HCT116 (cell line): ENCODE measurements at regions not wholly inside any gene's neighbourhood (a gene's known extent, or its start where the extent isn't known, plus 50 kb on each side); places are given as distances from the start of the nearest gene placed in this dataset.

Source experiments
- ATAC-seq: fragments of 200-7000 bp; cut with Tn5 transposase; 2 replicates; pipeline ENCODE4 v1.9.1; 2020; ENCODE audit warnings: mild to moderate bottlenecking, moderate library complexity
- BruUV-seq: library from RNA; stranded (reverse); fragments of 400-500 nt; replicated peaks from 2 replicates; lab custom pipeline; 2021; lab: Mats Ljungman, UMichigan
- CTCF ChIA-PET: fragments of 300-600 bp; sonication (Branson Sonifier 250); formaldehyde crosslinking; loops from one replicate; lab custom pipeline; 2021; ENCODE audit warnings: antibody characterized with exemption; lab: Charles Lee
- POLR2A ChIA-PET: fragments of 300-600, 350-600 bp; sonication (Branson Sonifier 250); formaldehyde crosslinking; loops from one replicate; lab custom pipeline; 2021; ENCODE audit warnings: antibody characterized with exemption; lab: Charles Lee
- RAD21 ChIA-PET, 2 experiments: fragments of 300-600 bp; sonication (Branson Sonifier 250); formaldehyde crosslinking; loops; one replicate each; lab custom pipeline; 2023; ENCODE audit warnings: low total read pairs in 2 of 2; ENCODE audit not compliant: uncharacterized antibody in 2 of 2, unreplicated experiment in 2 of 2, low non-redundant PET in 1 of 2; lab: Charles Lee
- DNase-seq: peaks from one replicate; pipeline ENCODE4 v3.0.0-alpha.2; 2010; ENCODE audit warnings: low read depth, low spot score
- H2AFZ ChIP-seq: fragments of 200-600 bp; shearing (Covaris generic), sonication (generic); 2 replicates; pipeline ENCODE4 v1.6.1; 2017; ENCODE audit warnings: low read depth, mixed run types, mixed read lengths, antibody characterized with exemption, low read length; ENCODE audit not compliant: poor library complexity, severe bottlenecking
- H3K27ac ChIP-seq: 2 replicates; pipeline ENCODE4 v1.5.1; 2012; ENCODE audit warnings: low read depth, low read length
- H3K27me3 ChIP-seq: fragments of 200-600 bp; sonication (generic); 2 replicates; pipeline ENCODE4 v1.6.1; 2016; ENCODE audit warnings: mixed run types, low read length, mixed read lengths; ENCODE audit not compliant: insufficient read depth
- H3K36me3 ChIP-seq, 2 experiments: fragments of 200-500 bp in 1 of 2; fragments of 200-600 bp in 1 of 2; sonication (Bioruptor generic) in 1 of 2; sonication (generic) in 1 of 2; 2 replicates each; pipeline versions ENCODE4 v1.5.1 to v1.6.1; 2014 to 2016; ENCODE audit warnings: low read length in 2 of 2, inconsistent platforms in 1 of 2, mixed read lengths in 1 of 2, mixed run types in 1 of 2; ENCODE audit not compliant: insufficient read depth in 2 of 2, control insufficient read depth in 1 of 2
- H3K4me1 ChIP-seq, 2 experiments: fragments of 200-600 bp in 1 of 2; sonication (generic) in 1 of 2; 2 replicates each; pipeline versions ENCODE4 v1.5.1 to v1.6.1; 2012 to 2017; ENCODE audit warnings: low read length in 2 of 2, inconsistent platforms in 1 of 2, mild to moderate bottlenecking in 1 of 2, mixed read lengths in 1 of 2, mixed run types in 1 of 2, moderate library complexity in 1 of 2; ENCODE audit not compliant: insufficient read depth in 2 of 2, control insufficient read depth in 1 of 2
- H3K4me2 ChIP-seq: fragments of 200-600 bp; sonication (generic); 2 replicates; pipeline ENCODE4 v1.6.1; 2017; ENCODE audit warnings: mixed run types, low read length, mixed read lengths
- H3K4me3 ChIP-seq, 2 experiments: fragments of 200-600 bp in 1 of 2; sonication (generic) in 1 of 2; replicated peaks in 1 of 2; 2 replicates each; pipeline ENCODE4 v1.5.1; 2011 to 2016; ENCODE audit warnings: low read length in 2 of 2, control low read depth in 1 of 2, low read depth in 1 of 2, mild to moderate bottlenecking in 1 of 2, mixed read lengths in 1 of 2, mixed run types in 1 of 2
- H3K79me2 ChIP-seq: fragments of 200-600 bp; sonication (generic); 2 replicates; pipeline ENCODE4 v1.6.1; 2017; ENCODE audit warnings: mild to moderate bottlenecking, mixed run types, low read length, moderate library complexity, mixed read lengths; ENCODE audit not compliant: insufficient read depth
- H3K9ac ChIP-seq: fragments of 200-600 bp; sonication (generic); 2 replicates; pipeline ENCODE4 v1.6.1; 2016; ENCODE audit warnings: low read length, mixed read lengths
- H3K9me2 ChIP-seq: fragments of 200-600 bp; sonication (generic), shearing (Covaris generic); 2 replicates; pipeline ENCODE4 v1.6.1; 2017; ENCODE audit warnings: mixed run types, mild to moderate bottlenecking, moderate library complexity; ENCODE audit not compliant: insufficient read depth
- H3K9me3 ChIP-seq, 2 experiments: fragments of 200-500 bp in 1 of 2; fragments of 200-600 bp in 1 of 2; sonication (Bioruptor generic) in 1 of 2; sonication (generic) in 1 of 2; 2 replicates each; pipeline ENCODE4 v1.6.1; 2014 to 2017; ENCODE audit warnings: low read length in 2 of 2, mixed read lengths in 2 of 2, inconsistent platforms in 1 of 2, low read depth in 1 of 2, mild to moderate bottlenecking in 1 of 2, mixed run types in 1 of 2, moderate library complexity in 1 of 2; ENCODE audit not compliant: control insufficient read depth in 1 of 2, insufficient read depth in 1 of 2
- H4K20me1 ChIP-seq: fragments of 200-600 bp; sonication (generic), shearing (Covaris generic); 2 replicates; pipeline ENCODE4 v1.6.1; 2017; ENCODE audit warnings: mixed run types, mild to moderate bottlenecking, moderate library complexity; ENCODE audit not compliant: insufficient read depth
- POLR2A ChIP-seq: IDR thresholded peaks from 2 replicates; pipeline ENCODE4 v1.7.0; 2011; ENCODE audit warnings: borderline replicate concordance; ENCODE audit not compliant: insufficient read depth, insufficient read length; ENCODE audit errors: extremely low read depth
- ZFX ChIP-seq: fragments of 450-650 bp; IDR thresholded peaks from 2 replicates; pipeline ENCODE4 v1.6.1; 2017
- ZNF274 ChIP-seq: fragments of 200-500 bp; sonication (Bioruptor generic); IDR thresholded peaks from 2 replicates; pipeline ENCODE4 v1.6.1; 2014; ENCODE audit warnings: mild to moderate bottlenecking, low read depth, low read length, inconsistent platforms
- intact Hi-C: fragments of 100-400 bp; cut with micrococcal nuclease; formaldehyde crosslinking; loops from 2 replicates; pipeline ENCODE4 v1.10.0; 2022

- intact Hi-C loops = loop anchor here (2.0 kb wide), 1 partner anchor 331 kb away; no protein-coding TSS in a partner anchor
- ATAC-seq (no peak), DNase-seq (no peak)
- H3K4me1 ChIP-seq = peaks cover 0 to 8% of the 10 kb centered on the region in 2 experiments; a peak in 2 of 4 replicates
- no peaks in the 10 kb centered on the region for H3K9me2 ChIP-seq
- H2AFZ ChIP-seq = peak overlapping the region; percentile 90
- H3K4me3 ChIP-seq = no peak overlapping the region
- POLR2A ChIA-PET = no interaction called here
- no peaks in the 10 kb centered on the region for H3K36me3 ChIP-seq
- no peak overlapping the region for H3K27ac ChIP-seq
- no peaks in the 10 kb centered on the region for H3K27me3 ChIP-seq
- H3K79me2 ChIP-seq = no peaks in the 10 kb centered on the region
- H3K9ac ChIP-seq = no peak overlapping the region
- TF ChIP-seq POLR2A = no peak
- CTCF ChIA-PET = interaction anchor here (0.6 to 3.2 kb wide), 10 partner anchors 11 to 733 kb away, joined by 3 to 15 read pairs (median 4); partner anchors contain the start of gene SSBP2
- H3K4me2 ChIP-seq = no peak overlapping the region
- no peaks in the 10 kb centered on the region for H3K9me3 ChIP-seq
- RAD21 ChIA-PET = interaction anchor here in 1 of 2 experiments (1.4 kb wide), 1 partner anchor 14 kb away, joined by 3 read pairs; no protein-coding TSS in a partner anchor
- BruUV-seq = no TSS peak
- H4K20me1 ChIP-seq = no peaks in the 10 kb centered on the region
Observed at GRCh38 chr5:81837667-81838306, 86.9 kb upstream of the SSBP2 start.

GRCh38 chr5:81835814-81836367 is 85.0 kb upstream of the SSBP2 start:
- DNase-seq (no peak), ATAC-seq (no peak)
- RAD21 ChIA-PET = no interaction called here
- POLR2A ChIA-PET = no interaction called here
- no peaks in the 10 kb centered on the region for H3K9me3 ChIP-seq
- no peak overlapping the region for H3K4me2 ChIP-seq
- peak overlapping the region; percentile 29 for H2AFZ ChIP-seq
- no peak overlapping the region for H3K4me3 ChIP-seq
- no peaks in the 10 kb centered on the region for H3K79me2 ChIP-seq
- CTCF ChIA-PET = interaction anchor here (1.6 kb wide), 1 partner anchor 16 kb away, joined by 4 read pairs; no protein-coding TSS in a partner anchor
- H4K20me1 ChIP-seq = no peaks in the 10 kb centered on the region
- no peak overlapping the region for H3K27ac ChIP-seq
- no TSS peak for BruUV-seq
- intact Hi-C loops = no loop called here
- H3K27me3 ChIP-seq = no peaks in the 10 kb centered on the region
- peaks cover 0 to 6% of the 10 kb centered on the region in 2 experiments; a peak in 2 of 4 replicates for H3K4me1 ChIP-seq
- H3K9me2 ChIP-seq = no peaks in the 10 kb centered on the region
- TF ChIP-seq ZNF274 (no peak), ZFX (no peak)
- no peak overlapping the region for H3K9ac ChIP-seq
- H3K36me3 ChIP-seq = no peaks in the 10 kb centered on the region
